Hematopoietic multipotent progenitor cell treated with erythropoietin and hydrocortisone succinate and interleukin-3 and kit ligand, for 6 days (in vitro differentiated cells): ENCODE measurements at regions not wholly inside any gene's neighbourhood (a gene's known extent, or its start where the extent isn't known, plus 50 kb on each side); places are given as distances from the start of the nearest gene placed in this dataset.

Experiments used
- DNase-seq: peaks from one replicate; pipeline ENCODE4 v3.0.0-alpha.2; 2015

DNA sequence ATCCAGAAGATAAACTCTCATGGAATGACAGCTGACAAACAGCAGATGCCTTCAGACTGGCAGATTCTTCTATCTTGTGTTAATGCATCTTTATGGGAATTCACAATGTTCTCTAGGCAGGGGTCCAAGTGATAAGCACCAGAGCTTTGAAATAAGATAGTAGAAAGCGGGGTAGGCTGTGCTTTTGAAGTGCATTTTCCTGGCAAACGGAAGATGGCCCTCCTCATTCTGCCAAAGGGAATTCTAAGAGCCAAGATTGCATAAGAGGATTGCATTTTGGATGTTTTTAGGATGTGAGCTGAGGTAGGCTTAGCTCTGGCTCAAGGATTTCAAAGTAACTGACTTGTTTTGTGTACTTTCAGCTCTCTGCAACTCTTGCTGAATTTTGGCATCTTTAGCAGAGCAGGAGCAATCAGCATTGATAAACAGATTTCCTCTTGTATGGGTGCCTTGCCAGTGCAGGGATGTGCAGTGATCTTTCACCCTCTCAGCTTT lies 298.5 kb upstream of the KLF6 start:
- DNase-seq: no peak

DNA sequence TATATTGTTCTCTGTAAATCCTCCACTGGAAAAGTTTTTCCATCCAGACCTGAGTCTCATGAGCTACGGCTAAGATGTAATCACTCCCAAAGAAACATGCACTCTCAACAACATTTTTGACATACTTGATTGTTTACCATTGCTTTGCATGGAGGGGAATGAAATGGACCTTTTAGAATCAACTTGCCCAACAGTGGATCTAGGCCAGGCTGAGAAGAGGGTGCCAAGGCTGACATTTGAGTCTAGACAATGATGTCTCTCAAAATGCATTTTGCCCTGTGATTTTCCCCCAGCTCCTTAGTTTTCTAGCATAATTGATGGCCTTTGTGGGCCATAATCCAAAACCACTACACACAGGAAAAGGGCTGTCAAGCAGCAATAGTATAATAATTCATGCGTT lies 297.9 kb upstream of the KLF6 start:
- DNase-seq: no peak

DNA sequence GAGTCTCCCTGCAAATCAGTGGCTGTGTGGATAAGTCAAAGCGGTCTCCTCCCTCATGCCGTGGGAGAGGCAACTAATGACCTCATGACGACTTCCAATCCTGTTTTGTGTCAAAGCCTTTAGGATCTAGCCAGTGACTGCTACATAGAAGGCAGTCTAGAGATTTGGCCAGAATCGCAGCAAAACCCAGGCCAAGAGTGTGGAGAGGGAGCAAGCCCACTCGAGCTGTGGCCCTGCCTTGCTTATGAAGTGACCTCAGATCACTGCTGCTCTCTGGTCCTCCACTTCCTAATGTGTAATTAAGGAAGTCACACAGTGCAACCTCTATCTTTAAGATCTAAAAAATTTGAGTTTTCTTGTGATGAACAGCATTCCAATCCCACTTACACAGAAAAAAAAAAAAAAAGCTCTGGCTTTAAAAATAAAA lies 296.7 kb upstream of the KLF6 start:
- DNase-seq: no peak

DNA sequence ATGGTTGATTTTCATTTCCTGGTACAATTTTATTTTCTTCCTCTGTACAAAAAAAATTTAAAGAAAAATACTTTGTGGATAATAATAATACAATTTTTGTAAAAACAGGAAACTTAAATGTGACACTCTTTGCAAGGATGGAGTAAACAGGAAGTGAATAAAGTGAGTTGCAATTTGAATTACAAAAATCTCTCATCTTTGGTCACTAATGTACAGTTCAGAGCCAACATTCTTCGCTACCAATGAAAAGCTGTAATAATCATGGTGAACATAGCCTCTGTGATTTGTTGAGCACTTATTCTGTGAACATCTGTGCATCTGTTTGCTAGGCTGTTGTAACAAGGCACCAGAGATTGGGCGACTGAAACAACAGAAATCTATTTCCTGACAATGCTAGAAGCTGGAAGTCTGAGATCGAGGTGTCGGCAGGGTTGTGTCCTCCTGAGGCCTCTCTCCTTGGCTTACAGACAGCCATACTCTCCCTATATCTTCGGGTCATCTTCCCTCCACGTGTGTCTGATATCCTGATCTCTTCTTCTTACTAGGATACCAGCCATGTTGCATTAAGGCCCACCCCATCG lies 295.3 kb upstream of the KLF6 start:
- no peak for DNase-seq

DNA sequence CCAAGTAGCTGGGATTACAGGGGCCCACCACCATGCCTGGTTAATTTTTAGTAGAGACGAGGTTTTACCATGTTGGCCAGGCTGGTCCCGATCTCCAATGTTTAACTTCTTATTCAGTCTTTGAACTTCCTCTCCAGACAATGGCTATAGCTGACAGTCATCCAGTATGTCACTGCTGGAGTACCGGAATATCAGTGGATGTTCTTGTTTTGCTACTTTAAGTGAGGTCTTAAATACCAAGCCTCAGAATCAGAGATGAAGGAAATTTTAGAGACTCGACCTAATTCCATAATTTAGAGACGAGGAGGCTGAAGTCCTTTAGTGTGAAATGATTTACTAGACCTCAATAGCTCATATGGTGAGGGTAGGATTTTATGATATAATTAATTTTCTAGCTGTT lies 294.8 kb upstream of the KLF6 start:
- no peak for DNase-seq

DNA sequence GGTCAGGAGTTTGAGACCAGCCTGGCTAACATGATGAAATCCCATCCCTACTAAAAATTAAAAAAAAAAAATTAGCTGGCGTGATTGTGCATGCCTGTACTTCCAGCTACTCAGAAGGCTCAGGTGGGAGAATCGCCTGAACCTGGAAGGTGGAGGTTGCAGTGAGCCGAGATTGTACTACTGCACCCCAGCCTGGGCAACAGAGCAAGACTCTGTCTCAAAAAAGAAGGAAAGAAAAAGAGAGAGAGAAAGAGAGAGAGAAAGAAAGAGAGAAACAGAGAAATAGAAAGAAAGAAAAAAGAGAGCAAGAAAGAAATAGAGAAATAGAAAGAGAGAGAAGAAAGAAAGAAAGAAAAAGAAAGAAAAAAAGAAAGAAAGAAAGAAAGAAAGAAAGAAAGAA lies 292.8 kb upstream of the KLF6 start:
- no peak for DNase-seq

DNA sequence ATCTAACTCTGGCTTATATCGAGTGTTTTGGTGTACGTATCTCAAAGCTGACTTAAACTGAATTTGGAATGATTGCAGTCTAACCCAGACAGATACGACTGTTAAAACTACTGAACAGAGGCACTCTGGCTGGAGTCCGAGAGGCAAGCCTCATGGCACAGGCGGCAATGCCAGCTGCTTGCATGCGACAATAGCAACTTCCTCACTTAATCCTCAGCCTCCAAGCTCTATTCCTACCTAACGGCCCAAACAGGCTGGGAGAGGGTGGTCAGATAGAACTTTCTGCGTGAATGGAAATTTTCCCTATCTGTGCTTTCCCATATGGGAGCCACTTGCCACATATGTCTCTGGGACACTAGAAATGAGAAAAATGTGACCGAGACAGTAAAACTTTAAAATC lies 292.0 kb upstream of the KLF6 start:
- DNase-seq: no peak

DNA sequence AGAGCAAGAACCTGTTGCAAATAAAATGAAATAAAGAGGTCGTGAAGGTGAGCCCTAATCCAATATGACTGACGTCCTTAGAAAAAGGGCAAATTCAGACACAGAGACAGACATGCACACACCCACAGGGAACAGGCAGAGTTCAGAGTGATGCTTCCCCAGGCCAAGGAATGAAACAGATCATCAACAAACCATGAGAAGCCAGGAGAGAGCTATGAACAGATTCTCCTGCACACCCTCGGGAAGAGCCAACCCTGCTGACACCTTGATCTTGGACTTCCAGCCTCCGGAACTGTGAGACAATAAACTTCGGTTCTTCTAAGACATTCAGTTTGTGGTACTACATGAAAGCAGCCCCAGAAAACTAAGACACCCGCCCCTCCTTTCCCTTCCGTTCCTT lies 290.4 kb upstream of the KLF6 start:
- DNase-seq: no peak

DNA sequence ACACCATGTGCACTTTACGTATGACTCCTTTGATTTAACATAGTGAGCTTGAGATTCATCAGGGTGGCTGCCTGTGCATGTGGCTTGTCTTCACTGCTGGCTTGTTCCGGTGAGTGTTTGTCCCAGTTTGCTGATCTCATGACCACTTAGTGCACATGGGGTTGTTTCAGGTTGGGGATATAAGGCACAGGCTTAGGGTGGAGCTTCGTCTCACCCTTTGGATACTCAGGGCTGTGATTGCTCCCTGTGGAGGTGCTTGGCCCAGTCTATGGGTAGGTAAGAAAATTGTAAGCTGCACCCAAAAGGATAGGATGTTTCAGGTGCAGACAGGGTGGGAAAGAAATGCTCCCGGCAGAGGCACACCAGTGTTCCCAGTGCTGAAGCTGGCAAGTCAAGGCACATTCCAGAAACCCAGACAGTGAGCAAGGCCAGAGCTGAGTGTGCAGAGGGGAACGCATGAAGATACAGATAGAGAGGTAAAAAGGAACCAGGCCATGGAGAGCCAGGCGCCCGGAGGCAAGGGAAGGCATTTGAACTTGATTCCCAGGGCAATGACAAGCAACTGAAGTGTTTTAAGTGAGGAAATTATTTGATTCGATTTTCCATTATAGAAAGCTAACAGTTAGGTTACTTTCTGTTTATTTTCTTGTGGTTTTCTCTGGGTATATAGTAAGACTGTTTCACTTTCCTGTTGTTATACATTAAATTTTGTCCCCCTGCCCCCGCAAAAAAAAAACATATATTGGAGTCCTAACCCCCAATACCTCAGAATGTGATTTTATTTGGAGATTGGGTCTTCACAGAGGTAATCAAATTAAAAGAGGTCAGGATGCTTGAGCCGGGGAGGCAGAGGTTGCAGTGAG lies 289.8 kb upstream of the KLF6 start:
- no peak for DNase-seq

DNA sequence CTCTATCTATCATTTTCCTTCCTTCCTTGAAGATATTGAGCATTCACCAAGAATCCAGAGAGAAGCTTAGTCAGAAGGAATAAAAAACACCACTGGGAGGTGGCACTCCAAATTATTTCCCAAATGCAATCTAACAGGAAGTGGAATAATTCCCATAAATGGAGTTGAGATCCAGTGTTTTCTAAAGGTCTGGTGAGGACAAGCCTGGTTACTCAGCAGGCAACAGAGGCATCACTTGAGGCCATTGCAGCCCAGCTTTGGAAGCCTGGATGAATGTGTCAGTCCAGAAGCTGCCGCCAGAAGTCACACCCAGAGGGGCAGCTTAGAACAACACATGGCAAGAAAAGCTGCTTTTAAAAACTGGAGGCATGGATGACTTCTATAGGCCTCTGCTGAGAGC lies 288.9 kb upstream of the KLF6 start:
- no peak for DNase-seq

DNA sequence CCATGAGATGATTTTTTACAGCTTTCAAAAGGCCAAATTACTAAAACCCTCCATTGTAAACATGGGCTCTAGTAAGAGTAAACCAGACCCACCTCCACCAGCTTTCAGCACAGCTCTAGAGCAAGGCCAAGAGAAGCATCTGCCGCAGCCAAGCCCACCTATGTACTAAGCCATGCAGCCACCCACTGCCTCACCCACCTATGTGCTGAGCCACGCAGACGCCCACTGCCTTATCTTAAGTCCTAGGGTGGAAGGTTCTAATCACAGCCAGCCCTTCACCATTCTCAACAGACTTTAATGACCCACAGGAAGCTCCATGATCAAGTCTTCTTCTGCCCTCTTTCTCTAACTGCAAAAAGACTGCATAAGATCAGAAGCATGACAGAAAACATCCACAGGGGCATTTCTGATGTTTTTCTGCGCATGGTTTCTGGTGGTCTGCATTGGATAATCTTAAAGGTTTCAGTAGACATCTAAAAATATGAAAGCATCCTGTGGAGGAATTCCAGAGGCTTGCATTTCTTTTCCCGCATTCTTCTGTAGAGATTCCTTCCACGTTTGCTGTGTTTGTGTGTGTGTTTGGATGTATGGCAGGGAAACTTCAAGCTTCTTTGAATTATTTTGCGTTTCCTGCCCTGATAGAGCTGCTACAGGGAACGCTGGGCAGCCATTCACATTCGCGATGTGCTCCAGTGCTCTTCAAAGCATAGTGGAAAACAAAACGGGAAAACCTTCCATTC lies 286.1 kb upstream of the KLF6 start:
- no peak for DNase-seq

DNA sequence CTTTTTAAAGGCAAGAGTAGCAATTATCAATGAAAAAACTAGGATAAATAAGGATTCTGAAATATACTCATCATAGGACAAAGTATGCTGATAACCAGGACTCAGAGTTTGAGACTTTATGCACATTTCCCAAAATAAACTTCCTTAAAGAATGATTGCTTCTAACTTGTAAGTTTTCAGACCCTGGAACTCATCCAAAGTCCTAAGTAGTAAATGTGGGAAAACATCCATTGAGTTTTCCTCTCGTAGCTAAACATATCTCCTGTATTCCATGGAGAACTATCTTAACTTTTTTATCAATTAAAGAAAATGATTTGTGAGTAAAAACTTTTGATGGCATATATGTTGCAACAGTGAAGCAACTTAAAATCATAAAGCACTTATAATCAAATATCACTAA lies 285.2 kb upstream of the KLF6 start:
- no peak for DNase-seq

DNA sequence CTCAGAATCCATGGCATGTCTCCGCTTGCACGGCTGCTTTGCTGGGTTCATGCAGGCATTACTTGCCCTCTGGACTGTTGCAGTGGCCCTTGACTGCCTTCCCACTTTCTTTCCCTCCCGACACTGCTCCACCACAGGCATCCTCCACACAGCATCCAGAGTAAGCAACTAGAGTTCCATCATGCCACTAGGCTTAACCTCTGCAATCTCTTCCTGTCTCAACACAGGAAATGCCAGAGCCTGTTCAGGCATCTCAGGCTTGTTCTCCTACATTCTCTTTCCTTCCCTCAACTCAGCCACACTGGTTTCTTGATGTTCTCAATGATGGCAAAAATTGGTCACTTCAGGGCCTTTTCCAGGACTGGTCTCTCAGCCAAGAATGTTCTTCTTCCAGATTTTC lies 284.5 kb upstream of the KLF6 start:
- no peak for DNase-seq

DNA sequence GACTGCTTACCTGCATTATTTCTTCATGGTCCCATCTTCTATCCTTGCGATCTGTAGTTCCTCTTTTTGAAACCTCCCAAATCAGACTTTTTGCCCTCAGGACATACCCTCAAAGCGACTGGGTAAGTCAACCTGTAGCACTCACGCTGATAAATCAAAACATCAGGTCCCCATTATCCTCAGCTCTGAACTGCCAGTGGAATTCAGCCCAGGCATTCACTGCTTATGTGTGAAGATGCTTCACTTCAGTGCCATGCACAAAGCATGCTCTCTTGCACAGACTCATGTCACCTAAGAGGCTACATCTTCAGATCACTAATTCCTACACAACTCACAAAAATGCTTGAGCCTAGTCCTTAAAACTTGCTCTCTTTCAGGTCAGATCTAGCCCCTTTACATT lies 283.6 kb upstream of the KLF6 start:
- no peak for DNase-seq

DNA sequence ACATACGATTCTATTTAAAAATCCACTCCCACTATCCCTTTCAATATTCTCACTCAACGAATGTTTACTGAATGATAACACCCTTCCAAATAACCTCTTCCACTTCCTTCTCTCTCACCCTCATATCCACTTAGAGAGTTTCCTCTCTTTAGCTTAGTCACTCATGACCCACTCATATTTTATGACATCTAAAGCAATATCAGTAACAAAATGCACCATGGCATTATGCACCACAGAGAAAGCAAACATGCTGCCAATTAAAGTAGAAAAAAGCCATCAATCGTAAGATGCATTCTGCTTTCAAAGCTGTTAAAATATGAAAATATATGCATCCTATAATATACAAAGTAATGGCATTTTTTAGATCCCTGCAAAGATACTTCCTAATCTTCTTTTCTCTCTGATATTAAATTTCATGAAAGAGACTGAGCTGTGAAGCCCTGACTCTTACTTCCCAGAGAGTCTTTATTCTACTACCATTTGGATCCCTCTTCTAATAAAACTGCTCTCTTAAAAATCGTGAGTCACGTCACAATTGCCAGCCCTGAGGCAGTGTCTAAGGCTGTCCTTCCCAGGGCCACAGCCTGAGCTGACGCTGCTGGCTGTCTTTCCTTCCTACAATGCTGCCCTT lies 283.0 kb upstream of the KLF6 start:
- no peak for DNase-seq

DNA sequence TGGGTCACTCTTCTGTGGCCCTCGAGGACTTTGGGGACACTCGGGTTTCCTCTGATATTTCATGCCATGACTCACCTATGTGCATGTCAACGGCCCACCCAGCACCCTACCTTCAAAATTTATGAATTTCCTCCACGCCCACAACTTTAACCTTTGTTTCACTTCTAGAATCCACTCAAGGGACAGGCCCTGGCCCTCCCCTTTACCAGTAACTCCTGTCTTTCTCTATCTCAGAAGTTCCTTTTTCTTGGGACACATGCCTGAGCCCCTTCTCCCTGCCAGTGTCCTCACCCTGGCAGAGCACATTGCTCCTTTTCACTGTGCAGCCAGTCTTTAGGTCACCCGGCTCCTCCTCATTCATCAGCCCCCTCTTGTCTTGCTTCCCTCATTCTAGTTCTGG lies 282.5 kb upstream of the KLF6 start:
- no peak for DNase-seq

DNA sequence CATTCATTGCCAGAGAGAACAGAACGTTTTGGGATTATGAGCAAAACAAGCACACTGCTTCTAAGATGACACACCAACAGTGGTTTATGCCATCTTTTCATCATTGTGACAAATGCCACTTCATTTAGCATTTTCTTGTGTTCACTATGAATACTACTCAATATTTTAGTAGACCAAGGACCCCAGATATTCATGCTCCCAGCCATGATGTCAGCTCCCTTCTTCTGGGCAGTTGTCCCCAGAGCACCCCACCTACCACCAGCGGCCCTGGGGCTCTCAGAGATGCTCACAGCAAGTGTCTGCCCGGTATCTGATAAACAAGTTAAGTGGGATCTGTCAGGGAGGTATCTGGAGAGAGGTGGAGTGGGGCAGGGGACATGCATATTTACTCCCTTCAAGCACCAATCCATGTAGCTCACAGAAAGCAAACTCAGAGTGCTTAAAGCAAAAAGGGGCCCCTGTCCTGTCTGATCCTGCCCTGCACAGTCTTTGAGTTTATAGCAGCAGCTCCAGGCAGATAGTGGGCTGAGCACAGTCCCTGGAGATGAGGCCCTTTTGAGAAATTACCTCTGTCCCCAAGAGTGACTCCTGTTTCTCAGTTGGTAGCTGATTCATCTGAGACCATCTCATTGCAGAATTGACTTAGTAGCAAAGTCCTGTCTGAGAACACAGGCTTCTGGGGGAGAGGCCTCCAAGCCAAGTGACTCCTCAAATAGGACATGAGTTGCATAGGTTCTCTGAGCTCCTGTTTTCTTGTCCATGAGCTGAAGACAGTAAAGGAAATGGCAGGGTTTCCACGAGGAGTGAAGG lies 281.8 kb upstream of the KLF6 start:
- DNase-seq: no peak

DNA sequence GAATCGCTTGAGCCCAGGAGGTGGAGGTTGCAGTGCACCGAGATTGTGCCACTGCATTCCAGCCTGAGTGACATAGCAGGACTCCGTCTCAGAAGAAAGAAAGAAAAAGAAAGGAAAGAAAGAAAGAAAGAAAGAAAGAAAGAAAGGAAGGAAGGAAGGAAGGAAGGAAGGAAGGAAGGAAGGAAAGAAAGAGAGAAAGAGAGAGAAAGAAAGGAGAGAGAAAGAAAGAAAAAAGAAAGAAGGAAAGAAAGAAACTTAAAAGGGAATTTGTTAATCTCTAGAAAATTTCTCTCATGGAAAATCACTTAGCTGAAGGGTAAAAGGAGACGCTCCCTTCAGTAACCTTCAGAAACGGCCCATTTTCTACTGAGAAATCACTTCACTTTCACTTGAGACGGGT lies 279.5 kb upstream of the KLF6 start:
- DNase-seq: no peak

DNA sequence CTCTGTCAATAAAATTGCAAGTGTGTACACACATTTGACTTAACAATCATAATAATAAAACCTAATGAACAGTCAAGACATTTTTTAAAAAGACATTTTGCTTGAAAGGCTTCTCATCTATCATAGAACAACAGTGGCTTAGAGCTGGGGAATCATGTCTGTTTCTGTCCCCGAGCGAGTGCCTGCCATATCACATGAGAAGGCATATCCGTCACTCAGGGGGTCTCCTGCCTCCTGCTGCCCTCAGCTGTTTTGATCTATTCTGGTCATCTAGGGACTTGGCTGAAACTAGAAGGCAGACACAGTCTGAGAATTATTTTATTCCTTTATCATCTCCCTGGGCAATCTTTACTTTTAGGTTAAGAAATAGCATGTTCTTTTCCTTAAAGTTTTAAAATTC lies 278.7 kb upstream of the KLF6 start:
- no peak for DNase-seq

DNA sequence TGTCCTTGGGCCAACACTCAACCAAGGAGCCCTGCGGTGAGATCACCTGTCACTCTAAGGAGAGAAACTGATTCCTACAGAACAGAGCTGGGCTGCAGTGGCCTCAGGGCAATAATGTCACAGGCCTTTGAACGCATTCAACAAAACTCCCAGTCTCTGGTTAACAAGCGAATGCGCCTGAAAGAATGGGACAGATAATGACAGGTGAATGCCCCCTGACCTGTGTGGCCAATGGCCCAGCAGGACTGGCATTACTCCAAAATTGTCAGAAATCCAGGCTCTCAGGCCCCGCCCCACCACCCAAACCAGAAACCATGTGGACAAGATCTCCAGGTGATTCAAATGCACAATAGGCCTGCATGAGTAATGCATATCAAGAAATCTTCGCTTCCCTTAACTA lies 277.7 kb upstream of the KLF6 start:
- DNase-seq: no peak

DNA sequence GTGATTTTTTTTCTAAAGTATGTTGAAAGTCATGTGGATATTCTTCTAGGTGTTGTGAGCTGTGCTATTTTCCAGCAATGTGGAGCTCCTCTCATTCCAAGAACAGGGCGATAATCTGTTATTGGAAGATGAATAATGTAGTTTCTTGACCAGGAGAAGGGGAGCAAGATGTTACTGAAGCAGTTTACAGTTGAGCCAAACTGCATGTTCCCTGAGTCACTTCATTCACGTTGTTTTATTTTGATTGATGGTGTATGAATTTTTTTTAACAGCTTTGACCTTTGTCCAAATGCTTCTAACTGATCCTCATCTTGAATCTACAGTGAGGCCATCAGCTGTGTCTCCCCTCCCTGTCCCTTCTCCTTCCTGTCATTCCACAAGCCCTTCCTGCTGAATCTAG lies 277.1 kb upstream of the KLF6 start:
- DNase-seq: no peak

DNA sequence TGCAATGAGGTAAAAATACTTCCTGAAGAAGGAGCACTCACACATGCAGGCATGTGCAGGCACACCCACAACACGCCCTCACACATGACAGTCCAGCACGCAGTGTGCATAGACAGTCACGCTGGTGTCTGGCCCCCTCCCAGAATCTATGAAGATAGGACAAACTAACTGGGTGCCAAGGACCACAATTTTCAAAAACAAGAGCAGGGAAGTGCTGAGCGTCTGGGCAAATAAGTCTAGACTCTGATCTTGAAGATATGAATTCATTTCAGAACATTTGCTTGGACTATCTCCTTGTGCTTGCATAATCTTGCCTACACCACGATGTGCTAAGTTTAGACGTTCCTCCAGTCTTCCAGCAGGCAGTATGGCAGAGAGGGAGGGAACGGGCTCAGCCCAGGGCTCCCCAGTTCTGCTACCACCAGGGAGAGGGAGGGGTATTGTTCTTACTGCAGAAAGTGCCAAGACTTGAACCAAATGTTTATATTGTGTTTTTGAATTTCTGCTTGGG lies 276.5 kb upstream of the KLF6 start:
- DNase-seq: no peak
